ENCODE measurements at regions not wholly inside any gene's neighbourhood (a gene's known extent, or its start where the extent isn't known, plus 50 kb on each side); places are given as distances from the start of the nearest gene placed in this dataset.

GRCh38 chr1:98437011-98437410 lies 224.5 kb upstream of the SNX7 start:
- ChIA-PET POLR2A (no interaction called here), CTCF (no interaction called here)
- no peak for DNase-seq (ENCODE audit: low read depth, low spot score)
- H3K4me3 ChIP-seq (ENCODE audit: low read depth, low read length): no peak overlapping the region
- TF ChIP-seq, protein P1, sequence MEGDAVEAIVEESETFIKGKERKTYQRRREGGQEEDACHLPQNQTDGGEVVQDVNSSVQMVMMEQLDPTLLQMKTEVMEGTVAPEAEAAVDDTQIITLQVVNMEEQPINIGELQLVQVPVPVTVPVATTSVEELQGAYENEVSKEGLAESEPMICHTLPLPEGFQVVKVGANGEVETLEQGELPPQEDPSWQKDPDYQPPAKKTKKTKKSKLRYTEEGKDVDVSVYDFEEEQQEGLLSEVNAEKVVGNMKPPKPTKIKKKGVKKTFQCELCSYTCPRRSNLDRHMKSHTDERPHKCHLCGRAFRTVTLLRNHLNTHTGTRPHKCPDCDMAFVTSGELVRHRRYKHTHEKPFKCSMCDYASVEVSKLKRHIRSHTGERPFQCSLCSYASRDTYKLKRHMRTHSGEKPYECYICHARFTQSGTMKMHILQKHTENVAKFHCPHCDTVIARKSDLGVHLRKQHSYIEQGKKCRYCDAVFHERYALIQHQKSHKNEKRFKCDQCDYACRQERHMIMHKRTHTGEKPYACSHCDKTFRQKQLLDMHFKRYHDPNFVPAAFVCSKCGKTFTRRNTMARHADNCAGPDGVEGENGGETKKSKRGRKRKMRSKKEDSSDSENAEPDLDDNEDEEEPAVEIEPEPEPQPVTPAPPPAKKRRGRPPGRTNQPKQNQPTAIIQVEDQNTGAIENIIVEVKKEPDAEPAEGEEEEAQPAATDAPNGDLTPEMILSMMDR (IDR thresholded peaks at IDR 0.05; ENCODE audit: low read depth, low read length): no peak
- H3K27ac ChIP-seq (ENCODE audit: low read depth, low read length): no peak overlapping the region
- H3K27me3 ChIP-seq (ENCODE audit: control insufficient read depth, insufficient read depth, low read length): no peaks in the 10 kb centered on the region
- H3K9me3 ChIP-seq (ENCODE audit: control insufficient read depth, insufficient read depth, low read length): no peaks in the 10 kb centered on the region

GRCh38 chr1:98429965-98430443 lies 231.5 kb upstream of the SNX7 start:
- H3K27me3 ChIP-seq (ENCODE audit: control insufficient read depth, insufficient read depth, low read length): no peaks in the 10 kb centered on the region
- H3K4me3 ChIP-seq (ENCODE audit: low read depth, low read length): no peak overlapping the region
- no peak overlapping the region for H3K27ac ChIP-seq (ENCODE audit: low read depth, low read length)
- no peaks in the 10 kb centered on the region for H3K9me3 ChIP-seq (ENCODE audit: control insufficient read depth, insufficient read depth, low read length)
- TF ChIP-seq, protein P1 (IDR thresholded peaks at IDR 0.05; ENCODE audit: low read depth, low read length): no peak
- ChIA-PET CTCF (no interaction called here), POLR2A (interaction anchor here (0.7 kb wide), 1 partner anchor 77 kb away, joined by 3 read pairs; no protein-coding TSS in a partner anchor)
- DNase-seq (ENCODE audit: low read depth, low spot score): no peak

- H3K9me3 ChIP-seq (ENCODE audit: control insufficient read depth, insufficient read depth, low read length): no peaks in the 10 kb centered on the region
- TF ChIP-seq, protein P1 (IDR thresholded peaks at IDR 0.05; ENCODE audit: low read depth, low read length): no peak
- no peak overlapping the region for H3K27ac ChIP-seq (ENCODE audit: low read depth, low read length)
- CTCF ChIA-PET: no interaction called here
- no peak for DNase-seq (ENCODE audit: low read depth, low spot score)
- no peak overlapping the region for H3K4me3 ChIP-seq (ENCODE audit: low read depth, low read length)
- H3K27me3 ChIP-seq (ENCODE audit: control insufficient read depth, insufficient read depth, low read length): no peaks in the 10 kb centered on the region
- POLR2A ChIA-PET: no interaction called here
Observed at GRCh38 chr1:98428864-98429263, 232.7 kb upstream of the SNX7 start.

GRCh38 chr1:98427664-98428063 lies 233.9 kb upstream of the SNX7 start:
- H3K27ac ChIP-seq (ENCODE audit: low read depth, low read length): no peak overlapping the region
- POLR2A ChIA-PET: no interaction called here
- CTCF ChIA-PET: no interaction called here
- no peak for DNase-seq (ENCODE audit: low read depth, low spot score)
- no peaks in the 10 kb centered on the region for H3K9me3 ChIP-seq (ENCODE audit: control insufficient read depth, insufficient read depth, low read length)
- H3K27me3 ChIP-seq (ENCODE audit: control insufficient read depth, insufficient read depth, low read length): no peaks in the 10 kb centered on the region
- no peak overlapping the region for H3K4me3 ChIP-seq (ENCODE audit: low read depth, low read length)
- TF ChIP-seq, protein P1 (IDR thresholded peaks at IDR 0.05; ENCODE audit: low read depth, low read length): no peak

DNA sequence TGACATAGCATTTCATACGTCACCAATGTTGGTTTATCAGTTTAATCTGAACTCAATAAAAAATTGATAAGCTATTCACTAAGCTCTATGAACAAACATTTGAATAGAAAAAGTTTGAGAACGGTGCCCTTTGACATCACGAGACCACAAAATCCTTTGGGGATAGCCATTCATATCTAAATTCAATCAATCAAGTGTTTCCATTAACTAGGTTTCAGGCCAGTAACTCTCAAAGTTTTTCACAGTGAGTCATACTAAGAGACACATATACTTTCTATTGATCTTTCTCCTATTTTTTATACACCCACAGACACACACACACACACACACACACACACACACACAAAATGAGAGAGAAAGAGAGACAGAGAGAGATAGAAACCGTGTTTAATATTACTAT lies 235.4 kb upstream of the SNX7 start:
- Histone ChIP-seq H3K9me3 (ENCODE audit: control insufficient read depth, insufficient read depth, low read length) (no peaks in the 10 kb centered on the region), H3K27ac (ENCODE audit: low read depth, low read length) (no peak overlapping the region), H3K27me3 (ENCODE audit: control insufficient read depth, insufficient read depth, low read length) (no peaks in the 10 kb centered on the region), H3K4me3 (ENCODE audit: low read depth, low read length) (no peak overlapping the region)
- ChIA-PET CTCF (no interaction called here), POLR2A (no interaction called here)
- TF ChIP-seq, protein P1 (IDR thresholded peaks at IDR 0.05; ENCODE audit: low read depth, low read length): no peak
- DNase-seq (ENCODE audit: low read depth, low spot score): no peak
